ENCODE measurements at regions not wholly inside any gene's neighbourhood (a gene's known extent, or its start where the extent isn't known, plus 50 kb on each side); places are given as distances from the start of the nearest gene placed in this dataset.

DNA sequence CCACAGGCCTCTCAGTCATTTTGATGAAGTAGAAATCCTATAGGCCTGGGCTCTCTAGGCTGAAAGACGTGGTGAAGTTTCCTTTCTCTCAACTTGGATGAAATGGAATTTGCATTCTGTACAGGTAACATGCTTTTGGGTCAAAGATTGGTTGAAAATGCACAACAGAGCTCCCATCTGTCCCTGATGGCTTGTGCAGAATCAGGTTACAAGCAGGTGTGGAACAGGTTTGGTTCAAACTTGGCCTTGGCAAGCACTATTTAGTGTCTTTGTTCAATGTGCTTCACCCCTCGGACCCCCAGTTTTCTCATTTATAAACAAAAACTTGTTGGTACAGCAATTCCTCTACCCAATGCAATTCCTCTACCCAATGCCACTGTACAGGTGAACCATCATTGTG, 1493.0 kb downstream of the AACS start:
- TF ChIP-seq CTCF (IDR thresholded peaks at IDR 0.05) = no peak
- TF ChIP-seq POLR2A (IDR thresholded peaks at IDR 0.05) = no peak

Data from heart left ventricle (tissue), 13 donors.